ENCODE measurements at regions not wholly inside any gene's neighbourhood (a gene's known extent, or its start where the extent isn't known, plus 50 kb on each side); places are given as distances from the start of the nearest gene placed in this dataset.
A peak's percentile ranks its signal among the peaks of the same experiment; 100 is the strongest.
"Not testable (repeated sequence)": the region's sequence is repeated elsewhere in the genome, so short reads cannot be mapped to it uniquely, and the experiment has no call there.

GRCh38 chr4:38468339-38468866, 195.6 kb upstream of the KLF3 start:
- no peak for DNase-seq (ENCODE audit: low read depth)

DNA sequence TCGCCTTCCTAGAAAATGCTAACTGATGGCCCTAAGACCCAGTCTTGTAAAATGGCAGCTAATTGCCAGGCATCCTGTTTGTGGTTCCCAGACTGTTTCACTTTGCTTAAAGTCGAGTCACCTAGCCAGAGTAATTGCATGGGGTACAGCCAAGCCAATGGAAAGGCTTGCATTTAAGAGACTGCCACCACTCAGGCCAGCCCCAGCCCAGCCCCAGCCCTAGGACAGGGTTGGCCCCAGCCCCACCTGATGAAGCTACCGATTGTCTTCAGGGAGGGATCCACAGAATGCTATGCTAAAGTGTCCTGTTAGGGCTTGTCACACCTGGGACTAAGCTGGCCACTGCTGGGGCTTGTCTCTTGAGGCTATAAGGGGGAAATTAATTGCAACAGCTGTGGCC, 194.6 kb upstream of the KLF3 start:
- no peak for DNase-seq (ENCODE audit: low read depth)

DNA sequence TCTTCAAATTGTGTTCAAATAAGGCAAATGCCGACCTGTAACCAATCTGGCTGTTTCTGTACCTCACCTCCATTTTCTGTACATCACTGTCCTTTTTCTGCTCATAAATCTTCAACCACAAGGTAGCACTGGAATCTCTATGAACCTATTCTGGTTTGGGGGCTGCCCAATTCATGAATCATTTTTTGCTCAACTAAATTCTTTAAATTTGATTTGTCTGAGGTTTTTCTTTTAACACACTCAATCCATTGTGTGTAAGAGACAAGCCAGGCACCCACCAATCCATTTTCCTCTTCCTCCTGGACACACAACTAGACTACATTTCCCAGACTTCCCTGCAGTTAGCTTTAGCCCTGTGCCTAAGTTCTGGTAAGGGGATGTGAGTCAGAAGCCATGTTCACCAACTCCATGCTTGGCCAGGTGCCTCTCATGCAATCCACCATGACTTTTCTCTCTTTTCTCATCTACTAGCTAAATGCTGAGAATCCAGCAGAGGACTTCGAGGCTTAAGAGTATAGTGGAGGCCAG, 193.2 kb upstream of the KLF3 start:
- DNase-seq (ENCODE audit: low read depth), result no peak

GRCh38 chr4:38482696-38483095, 181.3 kb upstream of the KLF3 start:
- DNase-seq (ENCODE audit: low read depth), result no peak

GRCh38 chr4:38483628-38484027, 180.4 kb upstream of the KLF3 start:
- DNase-seq (ENCODE audit: low read depth), result not testable (repeated sequence)

DNA sequence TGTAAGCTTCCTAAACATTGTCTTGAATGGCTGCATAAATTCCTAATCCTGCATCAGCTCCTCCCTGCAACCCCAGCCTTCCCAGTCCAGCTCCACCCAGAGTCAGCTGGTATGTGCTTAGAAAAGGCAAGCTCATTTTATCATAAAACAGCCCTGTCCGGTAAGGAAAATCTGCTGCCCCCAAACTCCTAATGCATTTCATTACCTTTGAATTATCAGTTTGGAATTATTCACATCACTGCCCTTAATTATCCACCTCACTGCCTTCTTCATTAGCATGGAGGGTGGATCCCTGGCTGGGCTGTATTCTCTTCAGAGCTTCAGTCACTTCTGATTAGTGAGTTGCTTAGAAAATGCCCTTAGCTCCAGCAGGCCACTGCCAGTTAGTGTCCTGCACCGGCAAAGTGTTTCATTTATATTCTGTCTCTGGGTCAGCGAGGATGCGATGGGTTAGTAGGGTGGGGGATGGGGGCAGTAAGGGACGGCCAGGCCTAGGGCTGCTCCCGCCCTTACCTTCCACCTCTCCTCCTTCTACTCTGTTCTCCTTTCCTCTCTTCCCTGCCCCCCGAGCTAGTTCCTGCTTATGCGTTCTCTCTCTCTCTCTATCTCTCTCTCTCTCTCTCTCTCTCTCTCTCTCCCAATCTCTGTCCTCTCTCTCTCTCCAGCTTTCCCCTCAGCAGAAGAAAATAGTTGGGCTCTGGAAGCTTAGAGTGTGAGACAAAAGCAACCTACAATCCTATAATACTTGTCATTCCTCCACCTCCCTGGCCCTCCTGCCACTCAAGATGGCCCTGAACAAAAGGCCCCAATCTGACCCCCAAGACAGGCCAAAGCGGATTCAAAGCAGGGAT, 174.8 kb upstream of the KLF3 start:
- DNase-seq (ENCODE audit: low read depth), result no peak

DNA sequence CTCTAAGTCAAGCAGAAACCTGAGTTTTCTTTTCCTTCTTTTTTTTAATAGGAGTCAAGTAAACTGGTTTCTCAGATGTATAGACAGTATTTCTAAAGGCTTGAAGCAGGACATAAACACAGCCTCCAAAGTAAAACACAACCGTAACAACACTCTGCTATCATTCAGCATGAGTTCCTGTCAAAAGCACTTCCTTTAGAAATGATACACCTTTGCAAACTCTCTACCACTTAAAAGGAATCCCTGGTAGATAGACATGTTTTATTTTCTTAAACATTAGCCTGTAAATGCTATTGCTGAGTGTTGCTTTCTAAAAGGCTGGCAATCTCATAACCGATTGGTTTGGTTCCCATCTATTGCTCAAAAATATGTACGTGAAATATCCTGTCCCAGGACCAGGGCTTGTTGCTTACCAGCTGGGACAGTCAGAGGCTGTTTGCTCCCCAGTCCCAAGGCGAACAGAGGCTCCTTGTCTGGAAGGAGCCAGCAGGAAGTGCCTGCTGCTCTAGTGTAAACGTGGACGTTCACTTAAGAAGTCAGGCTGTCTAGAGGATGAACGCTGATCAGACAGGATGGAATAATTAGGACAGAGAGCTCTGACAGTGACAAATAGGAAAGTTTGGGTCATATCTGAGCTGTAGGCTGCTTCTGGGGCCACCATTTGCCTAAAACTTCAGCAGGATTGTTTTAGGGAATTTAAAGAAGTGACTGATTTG, 173.9 kb upstream of the KLF3 start:
- no peak for DNase-seq (ENCODE audit: low read depth)

- no peak for DNase-seq (ENCODE audit: low read depth)
Observed at GRCh38 chr4:38490753-38491446, 173.1 kb upstream of the KLF3 start.

- DNase-seq (ENCODE audit: low read depth), result peak; percentile 8
Observed at GRCh38 chr4:38491854-38492478, 172.0 kb upstream of the KLF3 start.

DNA sequence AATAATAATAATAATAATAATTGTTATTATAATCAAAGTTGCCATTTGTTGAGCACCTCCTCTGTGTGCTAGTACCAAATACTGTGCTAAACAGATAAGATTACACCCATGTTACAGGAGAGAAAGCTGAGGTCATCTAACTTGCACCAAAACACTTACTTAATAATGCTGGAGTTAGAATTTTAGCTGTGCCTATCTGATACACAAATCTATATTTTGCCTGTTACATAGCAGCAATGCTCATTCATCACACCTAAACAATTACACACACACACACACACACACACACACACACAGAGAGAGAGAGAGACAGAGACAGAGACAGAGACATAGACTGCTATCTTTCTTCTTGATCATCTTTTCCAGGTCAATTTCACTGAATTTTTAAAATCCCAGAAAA, 170.9 kb upstream of the KLF3 start:
- DNase-seq (ENCODE audit: low read depth), result no peak

DNA sequence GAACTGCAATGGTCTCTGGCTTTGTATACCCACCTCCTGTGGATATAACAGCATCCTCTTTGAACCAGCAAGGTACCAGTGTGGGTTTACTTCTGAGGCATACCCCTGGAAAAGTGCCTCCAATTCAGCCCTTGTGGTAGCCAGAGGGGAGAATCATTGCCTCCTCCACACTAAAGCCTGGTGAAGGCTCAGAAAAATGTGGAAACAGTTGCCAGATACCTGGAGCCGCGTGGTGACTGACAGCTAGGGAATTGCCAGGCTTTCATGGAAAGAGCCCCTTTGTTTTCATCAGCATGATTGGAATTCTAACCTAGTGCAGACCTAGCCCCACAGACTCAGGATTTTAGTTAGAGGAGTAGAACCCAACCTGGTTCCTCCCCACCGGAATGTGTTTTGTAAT, 168.6 kb upstream of the KLF3 start:
- DNase-seq (ENCODE audit: low read depth), result no peak

DNA sequence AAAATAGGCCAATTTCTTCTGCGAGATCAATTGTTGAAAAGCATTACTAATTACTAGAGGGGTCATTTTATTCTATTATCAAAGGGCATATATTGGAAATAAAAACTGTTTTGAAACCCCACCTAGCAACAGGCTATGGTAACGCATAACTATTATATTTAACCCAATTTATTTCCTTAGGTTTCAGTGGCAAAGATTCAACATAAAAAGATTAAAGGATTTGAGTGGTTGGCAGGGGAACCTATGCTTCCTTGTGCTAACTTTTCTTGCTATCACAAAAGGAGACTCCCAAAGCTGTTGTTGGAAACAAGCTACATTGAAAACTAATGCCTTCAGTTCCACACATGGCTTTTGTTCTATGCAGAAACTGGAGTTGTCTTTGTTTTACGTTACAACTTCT, 166.9 kb upstream of the KLF3 start:
- no peak for DNase-seq (ENCODE audit: low read depth)

DNA sequence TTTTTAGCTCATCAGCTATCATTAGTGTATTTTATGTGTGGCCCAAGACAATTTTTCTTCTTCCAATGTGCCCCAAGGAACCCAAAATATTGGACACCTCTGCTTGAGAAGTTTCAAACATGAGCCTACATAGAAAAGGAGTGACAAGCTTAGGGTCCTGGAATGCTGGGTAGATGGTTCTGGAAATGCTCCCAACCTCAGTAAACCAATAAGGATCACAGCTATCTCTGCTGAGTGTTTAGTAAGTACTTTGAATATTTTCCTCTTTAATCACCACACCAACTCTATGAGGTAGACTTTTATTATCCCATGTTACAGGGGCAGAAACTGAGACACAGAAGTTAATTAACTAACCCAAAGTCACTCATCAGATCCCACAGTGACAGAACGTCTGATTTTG, 164.9 kb upstream of the KLF3 start:
- no peak for DNase-seq (ENCODE audit: low read depth)

DNA sequence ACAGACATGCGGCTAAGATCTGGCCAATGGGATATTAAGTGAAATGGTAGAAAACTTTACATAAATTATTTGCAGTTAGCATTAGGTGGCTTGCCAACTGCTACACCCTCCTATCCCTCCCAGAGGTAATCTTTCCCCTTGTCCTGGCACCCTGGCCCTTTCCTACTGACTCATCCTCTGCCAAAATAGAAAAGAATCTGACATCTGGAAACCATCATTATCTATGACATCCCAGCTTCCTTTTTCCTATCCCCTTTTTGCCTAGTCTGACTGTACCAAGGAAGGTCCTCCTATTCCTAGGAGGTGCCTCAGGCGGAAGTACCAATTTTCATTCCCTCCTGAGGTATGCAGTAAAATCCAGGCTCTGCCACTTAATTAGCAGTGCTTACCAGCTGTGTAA, 163.6 kb upstream of the KLF3 start:
- DNase-seq (ENCODE audit: low read depth), result no peak

DNA sequence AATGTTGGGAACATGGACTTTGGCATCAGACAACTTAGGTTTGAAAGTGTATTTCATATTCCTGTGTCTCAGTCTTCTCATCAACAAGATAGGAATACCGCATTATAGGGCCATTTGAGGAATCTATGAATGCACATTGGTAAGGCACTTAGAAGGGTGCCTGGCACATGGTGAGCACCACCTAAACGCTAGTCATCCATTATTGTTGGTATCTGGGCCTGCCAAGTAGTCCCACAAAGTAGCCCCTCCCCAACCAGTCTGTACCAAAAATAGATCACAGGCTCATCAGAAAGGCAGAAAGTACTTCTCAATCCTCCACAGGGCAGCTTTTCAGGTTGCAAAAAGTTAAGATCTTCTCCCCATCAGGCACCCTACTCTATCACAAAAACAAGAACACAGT, 162.3 kb upstream of the KLF3 start:
- DNase-seq (ENCODE audit: low read depth), result no peak

GRCh38 chr4:38503689-38504395, 160.2 kb upstream of the KLF3 start:
- DNase-seq (ENCODE audit: low read depth), result no peak

GRCh38 chr4:38504396-38504715, 159.6 kb upstream of the KLF3 start:
- DNase-seq (ENCODE audit: low read depth), result no peak

GRCh38 chr4:38509551-38509950, 154.4 kb upstream of the KLF3 start:
- DNase-seq (ENCODE audit: low read depth), result no peak

DNA sequence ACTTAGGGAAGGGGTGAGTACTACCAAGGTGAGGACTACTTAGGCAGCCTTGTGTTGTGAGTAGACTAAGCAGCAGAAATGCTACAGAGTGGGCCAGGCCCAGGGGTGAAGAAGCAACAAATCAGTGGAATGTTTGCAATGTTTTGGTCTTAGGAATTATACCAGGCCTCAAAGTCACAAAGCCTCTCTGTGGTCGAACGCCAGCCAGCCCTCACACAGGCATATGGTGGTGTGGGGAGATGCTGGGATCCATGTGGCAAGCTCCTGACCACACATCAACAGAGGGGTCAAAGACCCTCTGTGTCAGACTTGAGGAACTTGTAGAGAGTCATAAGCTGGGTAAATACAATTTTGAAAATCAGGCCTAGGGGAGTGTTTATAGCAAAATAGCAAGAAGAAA, 153.8 kb upstream of the KLF3 start:
- no peak for DNase-seq (ENCODE audit: low read depth)

DNA sequence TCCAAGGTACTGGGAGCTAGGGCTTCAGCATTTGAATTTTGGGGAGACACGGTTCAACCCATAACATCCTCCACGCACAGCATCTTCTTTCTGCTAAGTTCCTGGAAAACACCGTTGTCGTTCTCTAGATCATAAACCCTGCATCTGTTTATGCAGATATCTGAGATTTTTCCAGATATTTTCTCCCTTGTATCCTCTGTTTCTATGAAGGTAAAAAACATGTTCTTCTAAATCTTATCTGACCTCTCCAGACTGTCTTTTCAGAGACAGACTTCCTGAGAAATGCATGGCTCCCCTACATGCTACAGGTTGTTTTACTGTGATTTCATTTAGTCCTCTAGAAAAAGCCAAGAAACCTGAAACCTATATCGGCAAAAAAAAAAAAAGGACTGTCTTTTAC, 152.3 kb upstream of the KLF3 start:
- DNase-seq (ENCODE audit: low read depth), result no peak

- no peak for DNase-seq (ENCODE audit: low read depth)
Observed at GRCh38 chr4:38512840-38513239, 151.2 kb upstream of the KLF3 start.
